SU-DHL-6 (cell line): ENCODE measurements at regions not wholly inside any gene's neighbourhood (a gene's known extent, or its start where the extent isn't known, plus 50 kb on each side); places are given as distances from the start of the nearest gene placed in this dataset.

Experiments
- H2AFZ ChIP-seq: fragments of 200-600 bp; sonication (generic); 2 replicates; pipeline ENCODE4 v1.6.1; 2014; ENCODE audit warnings: low read depth, mild to moderate bottlenecking, moderate library complexity, mixed read lengths, antibody characterized with exemption, low read length; ENCODE audit not compliant: severe bottlenecking
- H3F3A ChIP-seq: fragments of 200-600 bp; shearing (Covaris generic); 2 replicates; pipeline ENCODE4 v1.6.0; 2016; ENCODE audit warnings: antibody characterized with exemption, mild to moderate bottlenecking; ENCODE audit not compliant: insufficient read depth
- H3K27ac ChIP-seq: fragments of 200-600 bp; sonication (generic); 2 replicates; pipeline ENCODE4 v1.5.1; 2016; ENCODE audit warnings: low read depth, mild to moderate bottlenecking, low read length, moderate library complexity, mixed read lengths
- H3K27me3 ChIP-seq: fragments of 200-600 bp; sonication (generic), shearing (Covaris generic); 2 replicates; pipeline ENCODE4 v1.6.0; 2014; ENCODE audit warnings: mild to moderate bottlenecking, low read length
- H3K36me3 ChIP-seq: fragments of 200-600 bp; sonication (generic); 2 replicates; pipeline ENCODE4 v1.6.1; 2014; ENCODE audit warnings: mild to moderate bottlenecking, low read length, mixed read lengths
- H3K4me2 ChIP-seq: fragments of 300-600, 200-600 bp; shearing (Covaris generic), sonication (generic); 2 replicates; pipeline ENCODE4 v1.6.0; 2014; ENCODE audit warnings: low read length, low read depth, mild to moderate bottlenecking; ENCODE audit not compliant: poor library complexity, severe bottlenecking
- H3K4me3 ChIP-seq: fragments of 200-600 bp; sonication (generic); 2 replicates; pipeline ENCODE4 v1.5.1; 2014; ENCODE audit warnings: antibody characterized with exemption, low read length, mild to moderate bottlenecking, mixed read lengths; ENCODE audit not compliant: insufficient read depth, poor library complexity, severe bottlenecking
- H3K79me2 ChIP-seq: fragments of 200-600 bp; sonication (generic); 2 replicates; pipeline ENCODE4 v1.6.1; 2014; ENCODE audit warnings: mild to moderate bottlenecking, low read length, moderate library complexity; ENCODE audit not compliant: insufficient read depth
- H3K9ac ChIP-seq: fragments of 200-600 bp; sonication (generic); 2 replicates; pipeline ENCODE4 v1.7.0; 2014; ENCODE audit warnings: mild to moderate bottlenecking, low read length
- H3K9me2 ChIP-seq: fragments of 200-600 bp; sonication (generic); replicated peaks from 2 replicates; pipeline ENCODE4 v1.6.1; 2014; ENCODE audit warnings: low read length; ENCODE audit not compliant: insufficient read depth
- H3K9me3 ChIP-seq: fragments of 200-600 bp; sonication (generic); 2 replicates; pipeline ENCODE4 v1.6.1; 2014; ENCODE audit warnings: low read length, mixed read lengths; ENCODE audit not compliant: insufficient read depth
- H4K20me1 ChIP-seq: fragments of 200-600 bp; sonication (generic); 2 replicates; pipeline ENCODE4 v1.6.1; 2014; ENCODE audit warnings: low read depth, mild to moderate bottlenecking, antibody characterized with exemption, low read length, moderate library complexity, mixed read lengths
- CTCF ChIP-seq: fragments of 200-600 bp; sonication (generic); IDR thresholded peaks from one replicate; pipeline ENCODE4 v1.5.1; 2017; ENCODE audit warnings: antibody characterized with exemption, mild to moderate bottlenecking, low read length, moderate library complexity; ENCODE audit not compliant: insufficient read depth, poor library complexity, severe bottlenecking
- EZH2phosphoT487 ChIP-seq: fragments of 200-600 bp; sonication (generic), shearing (Covaris generic); conservative IDR thresholded peaks from 2 replicates; pipeline ENCODE4 v1.6.1; 2018; ENCODE audit warnings: mild to moderate bottlenecking, antibody characterized with exemption, low read length, moderate library complexity, mixed read lengths

DNA sequence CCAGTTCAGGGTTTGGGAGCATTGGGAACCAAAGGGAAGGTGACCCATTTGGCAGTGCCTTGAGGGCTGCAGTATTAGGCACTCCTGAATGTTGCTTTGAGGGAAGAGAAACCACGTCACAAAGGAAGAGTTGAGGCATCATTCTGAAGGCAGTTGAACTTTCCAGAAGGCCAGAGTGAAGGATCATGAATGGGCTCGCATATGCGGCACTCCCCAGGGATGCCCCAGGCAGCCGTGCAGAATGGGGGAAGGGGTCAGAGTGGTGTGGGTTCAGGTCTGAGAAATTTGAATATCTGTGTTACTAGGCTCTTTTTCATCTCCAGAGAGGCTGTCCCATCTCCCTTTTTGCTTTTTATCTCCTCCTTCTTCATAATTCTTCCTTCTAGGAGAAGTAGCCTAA lies 60.6 kb upstream of the HMHB1 start:
- TF ChIP-seq CTCF (no peak), EZH2phosphoT487 (no peak)
- H3K9me3 ChIP-seq, result no peaks in the 10 kb centered on the region
- H3K79me2 ChIP-seq, result no peaks in the 10 kb centered on the region
- H3F3A ChIP-seq, result no peaks in the 10 kb centered on the region
- no peaks in the 10 kb centered on the region for H3K27me3 ChIP-seq
- H3K4me2 ChIP-seq, result no peak overlapping the region
- no peaks in the 10 kb centered on the region for H3K36me3 ChIP-seq
- no peak overlapping the region for H3K4me3 ChIP-seq
- H2AFZ ChIP-seq, result no peak overlapping the region
- H3K27ac ChIP-seq, result no peak overlapping the region
- no peaks in the 10 kb centered on the region for H4K20me1 ChIP-seq
- H3K9ac ChIP-seq, result no peak overlapping the region
- H3K9me2 ChIP-seq, result no peaks in the 10 kb centered on the region

GRCh38 chr5:143749581-143750205 lies 62.3 kb upstream of the HMHB1 start:
- H3K4me3 ChIP-seq, result no peak overlapping the region
- H2AFZ ChIP-seq, result no peak overlapping the region
- no peaks in the 10 kb centered on the region for H3F3A ChIP-seq
- no peaks in the 10 kb centered on the region for H3K79me2 ChIP-seq
- no peak overlapping the region for H3K9ac ChIP-seq
- H3K4me2 ChIP-seq, result no peak overlapping the region
- H4K20me1 ChIP-seq, result no peaks in the 10 kb centered on the region
- H3K27ac ChIP-seq, result no peak overlapping the region
- H3K9me3 ChIP-seq, result no peaks in the 10 kb centered on the region
- no peaks in the 10 kb centered on the region for H3K9me2 ChIP-seq
- H3K27me3 ChIP-seq, result no peaks in the 10 kb centered on the region
- TF ChIP-seq CTCF (no peak), EZH2phosphoT487 (no peak)
- no peaks in the 10 kb centered on the region for H3K36me3 ChIP-seq

DNA sequence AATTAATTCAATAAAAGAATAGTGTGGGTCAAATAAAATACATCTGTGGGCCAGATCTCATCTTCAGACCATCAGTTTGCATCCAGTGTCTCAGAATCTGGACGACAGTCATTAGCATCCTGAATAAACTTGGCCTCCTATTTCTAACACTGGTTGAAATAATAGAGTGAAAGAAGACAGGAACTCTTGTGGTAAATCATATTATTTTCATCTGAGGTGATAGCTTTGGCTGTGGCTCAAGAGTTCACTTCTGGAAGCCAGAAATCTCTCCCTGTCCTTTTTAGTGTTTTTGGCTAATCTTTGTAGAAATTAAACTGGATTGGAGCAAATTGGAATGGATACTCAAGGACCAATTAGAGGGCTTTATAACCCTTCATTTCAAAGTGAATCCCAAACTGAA lies 63.4 kb upstream of the HMHB1 start:
- H3K9me2 ChIP-seq, result no peaks in the 10 kb centered on the region
- no peaks in the 10 kb centered on the region for H4K20me1 ChIP-seq
- no peaks in the 10 kb centered on the region for H3F3A ChIP-seq
- TF ChIP-seq CTCF (no peak), EZH2phosphoT487 (no peak)
- H3K9me3 ChIP-seq, result no peaks in the 10 kb centered on the region
- no peaks in the 10 kb centered on the region for H3K36me3 ChIP-seq
- no peak overlapping the region for H3K9ac ChIP-seq
- no peak overlapping the region for H3K4me3 ChIP-seq
- no peaks in the 10 kb centered on the region for H3K79me2 ChIP-seq
- H3K4me2 ChIP-seq, result no peak overlapping the region
- H2AFZ ChIP-seq, result no peak overlapping the region
- no peaks in the 10 kb centered on the region for H3K27me3 ChIP-seq
- H3K27ac ChIP-seq, result no peak overlapping the region
